C4-2B (cell line): ENCODE measurements at regions not wholly inside any gene's neighbourhood (a gene's known extent, or its start where the extent isn't known, plus 50 kb on each side); places are given as distances from the start of the nearest gene placed in this dataset.
"Not testable (repeated sequence)": the region's sequence is repeated elsewhere in the genome, so short reads cannot be mapped to it uniquely, and the experiment has no call there.

ENCODE experiments used
- H3K27ac ChIP-seq: fragments of 450-650 bp; 2 replicates; pipeline ENCODE4 v1.5.1; 2017
- CTCF ChIP-seq: fragments of 450-650 bp; conservative IDR thresholded peaks from 2 replicates; pipeline ENCODE4 v1.5.1; 2017; ENCODE audit warnings: mild to moderate bottlenecking
- ZFX ChIP-seq: fragments of 450-650 bp; IDR thresholded peaks from 2 replicates; pipeline ENCODE4 v1.6.1; 2017

GRCh38 chr6:2611092-2611491 lies 139.6 kb downstream of the MYLK4 start:
- no peak overlapping the region for H3K27ac ChIP-seq
- TF ChIP-seq CTCF = no peak
- TF ChIP-seq ZFX = no peak

GRCh38 chr6:2608503-2608902 lies 142.2 kb downstream of the MYLK4 start:
- no peak overlapping the region; the same call in 1 of the 2 replicates for H3K27ac ChIP-seq
- no peak for TF ChIP-seq ZFX
- no peak for TF ChIP-seq CTCF

- H3K27ac ChIP-seq = no peak overlapping the region
- TF ChIP-seq ZFX = no peak
- no peak for TF ChIP-seq CTCF
Observed at GRCh38 chr6:2600363-2600762, 150.4 kb downstream of the MYLK4 start.

- H3K27ac ChIP-seq = no peak overlapping the region
- TF ChIP-seq CTCF (no peak), ZFX (no peak)
Observed at GRCh38 chr6:2599817-2600216, 150.9 kb downstream of the MYLK4 start.

DNA sequence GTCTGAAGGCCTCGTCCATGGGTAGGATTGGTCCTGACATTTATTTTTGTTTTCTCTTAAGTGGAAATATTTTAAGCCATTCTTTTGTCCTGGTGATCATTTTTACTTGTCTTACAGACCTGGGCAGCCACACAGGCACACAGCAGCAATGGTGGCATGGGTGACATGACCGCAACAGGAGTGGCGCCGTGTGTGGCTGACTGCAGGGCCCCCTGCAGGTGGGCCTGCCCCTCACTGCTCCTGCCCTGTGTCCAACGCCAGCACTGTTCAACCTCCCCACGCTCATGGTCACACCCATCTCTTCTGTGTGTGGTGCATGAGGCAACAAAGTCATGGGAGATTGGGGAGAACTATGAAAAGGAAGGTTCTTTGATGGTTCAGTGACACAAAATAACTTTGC lies 151.9 kb downstream of the MYLK4 start:
- no peak for TF ChIP-seq ZFX
- TF ChIP-seq CTCF = 0 out of 2 replicates have a peak, but pooled peaks have one; percentile 6
- H3K27ac ChIP-seq = no peak overlapping the region

GRCh38 chr6:2597991-2598390 lies 152.7 kb downstream of the MYLK4 start:
- no peak overlapping the region for H3K27ac ChIP-seq
- TF ChIP-seq CTCF (no peak), ZFX (no peak)

- H3K27ac ChIP-seq = not testable (repeated sequence)
Observed at GRCh38 chr6:2597457-2597856, 153.3 kb downstream of the MYLK4 start.

DNA sequence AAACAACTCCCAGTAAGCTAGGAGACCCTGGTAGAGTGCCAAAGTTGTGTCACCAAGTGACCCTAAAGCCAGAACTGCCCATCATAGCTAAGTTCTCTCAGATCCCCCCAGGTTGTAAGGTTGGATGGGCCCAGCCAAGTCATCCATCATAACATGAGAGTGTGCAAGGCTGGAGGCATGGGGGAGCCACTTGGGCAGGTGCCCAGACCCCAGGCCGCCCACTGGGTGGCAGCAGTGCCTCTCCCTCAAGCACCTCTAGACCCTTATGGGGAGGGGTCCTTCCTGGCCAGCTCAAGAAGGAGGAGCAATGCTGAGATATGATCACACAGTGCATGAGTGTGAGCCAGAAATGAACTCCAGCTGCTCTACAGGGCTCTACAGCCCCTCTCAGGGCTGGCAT lies 154.5 kb downstream of the MYLK4 start:
- TF ChIP-seq CTCF = no peak; the same call in 1 of the 2 replicates
- no peak for TF ChIP-seq ZFX
- H3K27ac ChIP-seq = no peak overlapping the region
